ENCODE measurements at regions not wholly inside any gene's neighbourhood (a gene's known extent, or its start where the extent isn't known, plus 50 kb on each side); places are given as distances from the start of the nearest gene placed in this dataset.

- H3K36me3 ChIP-seq (replicated peaks; ENCODE audit: control insufficient read depth, insufficient read depth, low read length): no peaks in the 10 kb centered on the region
These were observed 458.7 kb downstream of the BMP2 start for GRCh38 chr20:7226156-7226555.

GRCh38 chr20:7231303-7231702 lies 463.8 kb downstream of the BMP2 start:
- H3K4me3 ChIP-seq (ENCODE audit: insufficient read depth, low read depth, low read length): no peak overlapping the region
- no peak for DNase-seq
- H3K36me3 ChIP-seq (replicated peaks; ENCODE audit: control insufficient read depth, insufficient read depth, low read length): no peaks in the 10 kb centered on the region
- H3K27me3 ChIP-seq (ENCODE audit: control insufficient read depth, insufficient read depth, low read length): no peaks in the 10 kb centered on the region

More at GRCh38 chr20:7226156-7226555, 458.7 kb downstream of the BMP2 start:
- no peak for DNase-seq
- Histone ChIP-seq H3K4me3 (ENCODE audit: insufficient read depth, low read depth, low read length) (no peak overlapping the region), H3K27me3 (ENCODE audit: control insufficient read depth, insufficient read depth, low read length) (no peaks in the 10 kb centered on the region)

- H3K4me3 ChIP-seq (ENCODE audit: insufficient read depth, low read depth, low read length): no peak overlapping the region
- no peak for DNase-seq
- H3K36me3 ChIP-seq (replicated peaks; ENCODE audit: control insufficient read depth, insufficient read depth, low read length): no peaks in the 10 kb centered on the region
- no peaks in the 10 kb centered on the region for H3K27me3 ChIP-seq (ENCODE audit: control insufficient read depth, insufficient read depth, low read length)
These were observed 465.3 kb downstream of the BMP2 start for GRCh38 chr20:7232796-7233195.

GRCh38 chr20:7237251-7237650 lies 469.8 kb downstream of the BMP2 start:
- H3K4me3 ChIP-seq (ENCODE audit: insufficient read depth, low read depth, low read length): no peak overlapping the region
- no peaks in the 10 kb centered on the region for H3K36me3 ChIP-seq (replicated peaks; ENCODE audit: control insufficient read depth, insufficient read depth, low read length)
- DNase-seq: no peak
- H3K27me3 ChIP-seq (ENCODE audit: control insufficient read depth, insufficient read depth, low read length): no peaks in the 10 kb centered on the region

GRCh38 chr20:7240490-7240889 lies 473.0 kb downstream of the BMP2 start:
- no peaks in the 10 kb centered on the region for H3K27me3 ChIP-seq (ENCODE audit: control insufficient read depth, insufficient read depth, low read length)
- H3K4me3 ChIP-seq (ENCODE audit: insufficient read depth, low read depth, low read length): no peak overlapping the region
- no peak for DNase-seq
- H3K36me3 ChIP-seq (replicated peaks; ENCODE audit: control insufficient read depth, insufficient read depth, low read length): no peaks in the 10 kb centered on the region

GRCh38 chr20:7248281-7249201 lies 481.1 kb downstream of the BMP2 start:
- no peak for DNase-seq
- H3K27me3 ChIP-seq (ENCODE audit: control insufficient read depth, insufficient read depth, low read length): no peaks in the 10 kb centered on the region
- H3K36me3 ChIP-seq (replicated peaks; ENCODE audit: control insufficient read depth, insufficient read depth, low read length): no peaks in the 10 kb centered on the region
- H3K4me3 ChIP-seq (ENCODE audit: insufficient read depth, low read depth, low read length): no peak overlapping the region

GRCh38 chr20:7250337-7250736 lies 482.9 kb downstream of the BMP2 start:
- H3K27me3 ChIP-seq (ENCODE audit: control insufficient read depth, insufficient read depth, low read length): no peaks in the 10 kb centered on the region
- no peak for DNase-seq
- H3K4me3 ChIP-seq (ENCODE audit: insufficient read depth, low read depth, low read length): no peak overlapping the region
- no peaks in the 10 kb centered on the region for H3K36me3 ChIP-seq (replicated peaks; ENCODE audit: control insufficient read depth, insufficient read depth, low read length)

GRCh38 chr20:7257099-7257498 lies 489.6 kb downstream of the BMP2 start:
- Histone ChIP-seq H3K36me3 (replicated peaks; ENCODE audit: control insufficient read depth, insufficient read depth, low read length) (no peaks in the 10 kb centered on the region), H3K27me3 (ENCODE audit: control insufficient read depth, insufficient read depth, low read length) (no peaks in the 10 kb centered on the region)

GRCh38 chr20:7257692-7258466 lies 490.4 kb downstream of the BMP2 start:
- no peaks in the 10 kb centered on the region for H3K36me3 ChIP-seq (replicated peaks; ENCODE audit: control insufficient read depth, insufficient read depth, low read length)
- DNase-seq: no peak
- no peak overlapping the region for H3K4me3 ChIP-seq (ENCODE audit: insufficient read depth, low read depth, low read length)
- no peaks in the 10 kb centered on the region for H3K27me3 ChIP-seq (ENCODE audit: control insufficient read depth, insufficient read depth, low read length)

More at GRCh38 chr20:7257099-7257498, 489.6 kb downstream of the BMP2 start:
- no peak for DNase-seq
- H3K4me3 ChIP-seq (ENCODE audit: insufficient read depth, low read depth, low read length): no peak overlapping the region

GRCh38 chr20:7262803-7263202 lies 495.3 kb downstream of the BMP2 start:
- H3K4me3 ChIP-seq (ENCODE audit: insufficient read depth, low read depth, low read length): no peak overlapping the region
- DNase-seq: no peak

GRCh38 chr20:7264137-7264536 lies 496.7 kb downstream of the BMP2 start:
- DNase-seq: no peak
- H3K27me3 ChIP-seq (ENCODE audit: control insufficient read depth, insufficient read depth, low read length): no peaks in the 10 kb centered on the region
- no peaks in the 10 kb centered on the region for H3K36me3 ChIP-seq (replicated peaks; ENCODE audit: control insufficient read depth, insufficient read depth, low read length)
- no peak overlapping the region for H3K4me3 ChIP-seq (ENCODE audit: insufficient read depth, low read depth, low read length)

More at GRCh38 chr20:7262803-7263202, 495.3 kb downstream of the BMP2 start:
- no peaks in the 10 kb centered on the region for H3K36me3 ChIP-seq (replicated peaks; ENCODE audit: control insufficient read depth, insufficient read depth, low read length)
- H3K27me3 ChIP-seq (ENCODE audit: control insufficient read depth, insufficient read depth, low read length): no peaks in the 10 kb centered on the region

GRCh38 chr20:7269452-7269851 lies 502.0 kb downstream of the BMP2 start:
- no peaks in the 10 kb centered on the region for H3K27me3 ChIP-seq (ENCODE audit: control insufficient read depth, insufficient read depth, low read length)
- H3K4me3 ChIP-seq (ENCODE audit: insufficient read depth, low read depth, low read length): no peak overlapping the region
- H3K36me3 ChIP-seq (replicated peaks; ENCODE audit: control insufficient read depth, insufficient read depth, low read length): no peaks in the 10 kb centered on the region
- DNase-seq: no peak

- DNase-seq: no peak
- Histone ChIP-seq H3K36me3 (replicated peaks; ENCODE audit: control insufficient read depth, insufficient read depth, low read length) (no peaks in the 10 kb centered on the region), H3K27me3 (ENCODE audit: control insufficient read depth, insufficient read depth, low read length) (no peaks in the 10 kb centered on the region), H3K4me3 (ENCODE audit: insufficient read depth, low read depth, low read length) (no peak overlapping the region)
These were observed 505.0 kb downstream of the BMP2 start for GRCh38 chr20:7272512-7272911.

GRCh38 chr20:7274870-7275269 lies 507.4 kb downstream of the BMP2 start:
- Histone ChIP-seq H3K36me3 (replicated peaks; ENCODE audit: control insufficient read depth, insufficient read depth, low read length) (no peaks in the 10 kb centered on the region), H3K4me3 (ENCODE audit: insufficient read depth, low read depth, low read length) (no peak overlapping the region), H3K27me3 (ENCODE audit: control insufficient read depth, insufficient read depth, low read length) (no peaks in the 10 kb centered on the region)
- DNase-seq: no peak

All from H7 (cell line).